ENCODE measurements at regions not wholly inside any gene's neighbourhood (a gene's known extent, or its start where the extent isn't known, plus 50 kb on each side); places are given as distances from the start of the nearest gene placed in this dataset.
A peak's percentile ranks its signal among the peaks of the same experiment; 100 is the strongest.

DNA sequence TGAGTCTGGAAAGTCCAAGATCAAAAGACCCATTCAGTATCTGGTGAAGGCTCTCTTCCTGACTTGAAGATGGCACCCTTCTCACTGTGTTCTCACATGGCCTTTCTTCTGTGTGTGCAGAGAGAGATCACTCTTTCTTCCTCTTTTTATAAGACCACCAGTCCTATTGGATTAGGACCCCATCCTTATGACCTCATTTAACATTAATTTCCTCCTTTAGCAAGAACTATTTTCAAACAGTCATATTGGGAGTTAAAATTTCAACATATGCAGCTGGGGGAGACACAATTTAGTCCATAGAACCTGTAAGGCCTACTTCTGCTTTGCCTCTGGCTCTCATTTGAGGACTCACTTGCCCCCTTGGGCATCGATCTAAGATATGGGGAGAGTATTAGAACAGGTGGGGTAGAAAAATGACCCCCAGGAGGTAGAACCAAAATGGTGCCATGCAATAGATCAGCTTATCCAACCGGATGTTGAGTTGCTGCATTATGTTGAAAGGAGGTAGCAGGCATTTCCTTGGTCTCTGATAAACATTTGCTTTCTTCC lies 78.4 kb upstream of the ATXN1 start:
- no peaks in the 10 kb centered on the region for H3K9me3 Mint-ChIP-seq
- no peaks in the 10 kb centered on the region for H4K20me1 ChIP-seq (ENCODE audit: control insufficient read depth, insufficient read depth, insufficient read length)
- no peaks in the 10 kb centered on the region for H3K27me3 ChIP-seq (ENCODE audit: insufficient read depth, low read length)
- H3K4me2 ChIP-seq (ENCODE audit: insufficient read depth, insufficient read length, low read length) = no peak overlapping the region
- no peaks in the 10 kb centered on the region for H3K79me2 ChIP-seq (ENCODE audit: insufficient read depth, low read length)
- no peak overlapping the region for H2AFZ ChIP-seq (ENCODE audit: low read length)
- no peaks in the 10 kb centered on the region for H3K23me2 ChIP-seq (ENCODE audit: insufficient read length, low read depth, low read length, poor library complexity, severe bottlenecking)
- no peaks in the 10 kb centered on the region for H3K36me3 Mint-ChIP-seq (ENCODE audit: insufficient read depth in 1 of 3, low read depth in 3 of 3)
- H3K18ac ChIP-seq (ENCODE audit: insufficient read length, low read depth, low read length) = no peak overlapping the region
- H3K56ac ChIP-seq (ENCODE audit: insufficient read length, low read depth, low read length) = no peak overlapping the region
- H3K23ac ChIP-seq (ENCODE audit: insufficient read length, low read depth, low read length) = no peak overlapping the region
- WGBS (ENCODE audit: extremely low coverage, insufficient read length, low lambda C conversion rate) = no CpG with 5 or more reads among the region's 2 CpGs
- H3K27ac Mint-ChIP-seq = 0 out of 7 replicates have a peak overlapping the region, but pooled peaks of 1 of the 3 experiments have one; percentile 14
- no peak overlapping the region for H3K27ac ChIP-seq (ENCODE audit: insufficient read length, low read depth, low read length)
- H2BK5ac ChIP-seq (ENCODE audit: insufficient read length, low read length) = no peak overlapping the region
- TF ChIP-seq, protein P1, sequence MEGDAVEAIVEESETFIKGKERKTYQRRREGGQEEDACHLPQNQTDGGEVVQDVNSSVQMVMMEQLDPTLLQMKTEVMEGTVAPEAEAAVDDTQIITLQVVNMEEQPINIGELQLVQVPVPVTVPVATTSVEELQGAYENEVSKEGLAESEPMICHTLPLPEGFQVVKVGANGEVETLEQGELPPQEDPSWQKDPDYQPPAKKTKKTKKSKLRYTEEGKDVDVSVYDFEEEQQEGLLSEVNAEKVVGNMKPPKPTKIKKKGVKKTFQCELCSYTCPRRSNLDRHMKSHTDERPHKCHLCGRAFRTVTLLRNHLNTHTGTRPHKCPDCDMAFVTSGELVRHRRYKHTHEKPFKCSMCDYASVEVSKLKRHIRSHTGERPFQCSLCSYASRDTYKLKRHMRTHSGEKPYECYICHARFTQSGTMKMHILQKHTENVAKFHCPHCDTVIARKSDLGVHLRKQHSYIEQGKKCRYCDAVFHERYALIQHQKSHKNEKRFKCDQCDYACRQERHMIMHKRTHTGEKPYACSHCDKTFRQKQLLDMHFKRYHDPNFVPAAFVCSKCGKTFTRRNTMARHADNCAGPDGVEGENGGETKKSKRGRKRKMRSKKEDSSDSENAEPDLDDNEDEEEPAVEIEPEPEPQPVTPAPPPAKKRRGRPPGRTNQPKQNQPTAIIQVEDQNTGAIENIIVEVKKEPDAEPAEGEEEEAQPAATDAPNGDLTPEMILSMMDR (conservative IDR thresholded peaks at IDR 0.05) = no peak
- no peaks in the 10 kb centered on the region for H3K27me3 Mint-ChIP-seq (ENCODE audit: low read depth)
- H4K8ac ChIP-seq (replicated peaks; ENCODE audit: insufficient read length, low read depth, low read length) = no peak overlapping the region
- H2BK20ac ChIP-seq (ENCODE audit: low read depth, low read length, poor library complexity, severe bottlenecking) = no peak overlapping the region
- H3K79me1 ChIP-seq (ENCODE audit: insufficient read depth, low read depth, low read length, poor library complexity, severe bottlenecking) = no peaks in the 10 kb centered on the region
- H3K9me3 ChIP-seq (ENCODE audit: control insufficient read depth, low read depth, low read length) = no peaks in the 10 kb centered on the region
- peaks cover 8 to 10% of the 10 kb centered on the region in 2 experiments for H3K4me1 Mint-ChIP-seq
- no peak overlapping the region for H4K91ac ChIP-seq (ENCODE audit: insufficient read length, low read depth, low read length)
- H3K4ac ChIP-seq (ENCODE audit: low read depth, low read length) = no peak overlapping the region
- H3T11ph ChIP-seq (ENCODE audit: low read length) = no peak overlapping the region
- no peak overlapping the region for H3K4me3 Mint-ChIP-seq
- no peak overlapping the region for H2BK15ac ChIP-seq (ENCODE audit: low read depth, low read length)
- H3K9ac ChIP-seq (ENCODE audit: extremely low read depth, insufficient read length, low read length) = no peak overlapping the region
- no peak overlapping the region for H2AK5ac ChIP-seq (ENCODE audit: insufficient read length, low read length)
- no peak overlapping the region for H2BK120ac ChIP-seq (ENCODE audit: low read depth, low read length, poor library complexity, severe bottlenecking)
- H3K14ac ChIP-seq (ENCODE audit: insufficient read depth, low read length) = no peak overlapping the region
- DNase-seq = no peak
- no peak overlapping the region for H4K5ac ChIP-seq (ENCODE audit: insufficient read length, low read depth, low read length)
- no peak overlapping the region for H2BK12ac ChIP-seq (ENCODE audit: insufficient read length, low read depth, low read length)
- peaks cover 3% of the 10 kb centered on the region; the same call in 1 of the 2 replicates for H3K4me1 ChIP-seq (ENCODE audit: insufficient read depth, low read length)
